GM20000 (cell line): ENCODE measurements at regions not wholly inside any gene's neighbourhood (a gene's known extent, or its start where the extent isn't known, plus 50 kb on each side); places are given as distances from the start of the nearest gene placed in this dataset.

Source experiments
- DNase-seq: peaks from one replicate; pipeline ENCODE4 v3.0.0; 2012; ENCODE audit warnings: low spot score
- CTCF ChIP-seq: IDR thresholded peaks from 2 replicates; pipeline ENCODE4 v1.5.1; 2012; ENCODE audit warnings: mild to moderate bottlenecking, control low read depth; ENCODE audit errors: extremely low read depth, missing control alignments

DNA sequence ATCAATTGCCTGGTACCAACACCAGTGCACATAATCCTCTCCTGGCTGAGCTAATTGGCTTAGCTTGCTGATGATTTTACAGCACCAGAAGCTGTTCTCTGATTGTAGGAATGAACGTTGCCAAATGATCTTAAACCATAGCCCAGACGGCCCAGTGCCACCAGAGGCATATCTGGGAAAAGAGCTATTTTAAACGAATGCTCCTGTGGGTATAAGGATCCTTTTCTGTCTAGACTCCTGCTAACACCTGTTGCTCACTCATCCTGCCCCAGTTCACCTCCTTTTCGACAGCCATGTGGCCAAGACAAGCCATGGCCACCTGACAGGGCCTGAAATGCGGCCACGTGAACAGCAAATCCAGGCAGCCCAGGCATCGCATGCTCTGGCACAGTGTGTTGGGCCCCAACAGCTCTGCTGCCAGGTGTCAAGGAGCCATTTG, 289.9 kb upstream of the SLC30A5 start:
- no peak for DNase-seq
- TF ChIP-seq CTCF, result no peak

- no peak for DNase-seq
- TF ChIP-seq CTCF, result no peak
Measured at GRCh38 chr5:68804343-68804742, 289.5 kb upstream of the SLC30A5 start.

DNA sequence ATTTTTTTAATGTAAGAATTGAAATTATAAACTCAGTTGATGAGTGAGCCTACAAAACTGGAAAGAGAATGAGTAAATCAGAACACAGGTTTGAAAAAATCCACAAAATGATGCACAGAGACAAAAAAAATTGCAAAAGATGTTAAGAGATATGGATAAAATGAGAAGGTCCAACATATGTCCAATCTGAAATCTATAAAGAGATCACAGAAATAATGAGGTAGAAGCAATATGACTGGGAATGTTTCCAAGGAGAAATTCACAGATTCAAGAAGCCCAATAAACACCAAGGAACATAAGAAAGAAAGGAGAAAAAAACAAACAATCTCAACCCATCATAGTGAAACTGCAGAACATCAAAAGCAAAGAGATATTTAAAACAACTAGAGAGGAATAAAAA, 288.4 kb upstream of the SLC30A5 start:
- no peak for TF ChIP-seq CTCF
- no peak for DNase-seq

- no peak for TF ChIP-seq CTCF
- DNase-seq, result no peak
Measured at GRCh38 chr5:68817632-68818031, 276.2 kb upstream of the SLC30A5 start.

DNA sequence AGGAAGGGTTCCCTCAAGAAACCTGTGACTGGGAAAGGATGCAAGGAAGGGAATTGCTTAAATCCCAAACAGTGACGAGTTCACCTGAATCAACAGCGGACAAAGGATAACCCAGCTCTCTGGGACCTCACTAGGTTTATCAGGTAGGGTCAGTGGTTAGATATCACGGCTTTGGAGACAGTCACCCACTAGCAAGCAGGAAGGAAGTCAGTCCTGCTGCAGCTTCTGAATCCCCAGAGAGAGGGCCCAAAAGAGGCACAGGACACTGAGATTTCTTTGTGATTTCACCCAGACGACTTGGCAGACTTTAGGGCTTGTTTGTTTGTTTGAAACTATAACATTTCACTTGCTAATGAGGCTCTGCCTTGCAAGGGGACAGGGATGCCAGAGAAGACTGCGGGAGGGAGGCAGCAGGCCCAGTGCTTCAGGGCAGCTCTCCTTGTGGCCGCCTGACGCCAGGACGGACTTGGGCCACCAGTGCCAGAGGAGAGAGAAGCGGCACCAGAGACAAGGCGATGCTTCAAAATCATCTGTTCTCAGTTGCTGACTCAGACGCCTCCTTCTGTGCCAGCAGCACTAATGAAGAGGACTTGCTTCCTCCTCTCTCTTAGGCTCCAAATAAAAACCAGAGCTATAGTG, 275.6 kb upstream of the SLC30A5 start:
- no peak for DNase-seq
- no peak for TF ChIP-seq CTCF

DNA sequence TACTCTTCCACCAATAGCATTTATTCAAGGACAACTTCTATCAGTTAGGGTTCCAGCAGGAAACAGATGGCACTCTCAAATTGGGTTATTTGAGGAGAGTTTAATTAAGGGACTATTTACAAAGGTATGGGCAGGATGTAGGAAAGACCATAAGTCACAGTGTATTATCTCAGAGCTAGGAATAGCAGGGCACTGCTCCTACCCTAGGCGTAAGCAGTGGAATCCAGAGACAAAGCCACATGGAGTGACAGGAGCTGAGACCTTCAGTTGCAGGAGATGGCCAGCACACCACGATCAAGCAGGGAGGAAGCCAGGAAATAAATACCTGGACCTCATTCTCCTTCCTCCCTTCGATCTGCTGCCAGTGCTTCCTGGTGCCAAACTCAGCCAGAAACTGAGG, 274.9 kb upstream of the SLC30A5 start:
- no peak for DNase-seq
- no peak for TF ChIP-seq CTCF

DNA sequence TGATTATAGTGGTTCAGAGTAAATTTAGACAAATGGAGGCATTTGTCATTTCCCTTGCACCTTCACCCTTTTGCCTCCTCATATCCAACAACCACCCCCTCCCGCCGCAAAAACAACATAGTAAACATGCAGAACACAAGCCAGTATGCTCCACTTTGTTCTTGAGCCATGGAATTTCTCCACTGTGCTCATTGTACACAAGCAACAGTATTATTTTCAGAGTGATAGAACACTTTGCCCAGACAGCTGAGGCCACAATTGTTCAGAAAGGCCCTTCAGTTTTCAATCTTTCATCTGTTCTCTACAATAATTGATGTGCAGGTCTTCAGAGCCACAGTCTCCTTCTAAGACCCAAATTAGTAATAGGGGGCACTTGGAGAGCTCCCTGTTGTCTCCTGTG, 272.8 kb upstream of the SLC30A5 start:
- DNase-seq, result no peak
- TF ChIP-seq CTCF, result no peak

- no peak for DNase-seq
- no peak for TF ChIP-seq CTCF
Measured at GRCh38 chr5:68822796-68823195, 271.0 kb upstream of the SLC30A5 start.
